OCI-LY7 (cell line): ENCODE measurements at regions not wholly inside any gene's neighbourhood (a gene's known extent, or its start where the extent isn't known, plus 50 kb on each side); places are given as distances from the start of the nearest gene placed in this dataset.
"Not testable (repeated sequence)": the region's sequence is repeated elsewhere in the genome, so short reads cannot be mapped to it uniquely, and the experiment has no call there.

Experiments
- CTCF ChIP-seq: fragments of 200-600 bp; sonication (generic); conservative IDR thresholded peaks from 2 replicates; pipeline ENCODE4 v1.5.1; 2014; ENCODE audit warnings: mild to moderate bottlenecking, antibody characterized with exemption, low read length, moderate library complexity, mixed read lengths
- EZH2phosphoT487 ChIP-seq: fragments of 200-600 bp; sonication (generic); IDR thresholded peaks from 2 replicates; pipeline ENCODE4 v1.6.1; 2018; ENCODE audit warnings: low read depth, borderline replicate concordance, mild to moderate bottlenecking, mixed run types, antibody characterized with exemption, low read length, moderate library complexity, mixed read lengths

- TF ChIP-seq CTCF, EZH2phosphoT487: not testable (repeated sequence)
Observed at GRCh38 chr1:143644035-143644434, 327.8 kb downstream of the FAM72C start.
